ENCODE measurements at regions not wholly inside any gene's neighbourhood (a gene's known extent, or its start where the extent isn't known, plus 50 kb on each side); places are given as distances from the start of the nearest gene placed in this dataset.

- H3K9me3 ChIP-seq: no peaks in the 10 kb centered on the region
- peaks cover 13% of the 10 kb centered on the region for H3K4me1 ChIP-seq
- H3K36me3 ChIP-seq (replicated peaks in 1 of 2; ENCODE audit: insufficient read depth in 1 of 2, low read depth in 2 of 2): no peaks in the 10 kb centered on the region
- no peak overlapping the region for H3K27ac ChIP-seq
- no peak for DNase-seq
- H3K4me3 ChIP-seq: no peak overlapping the region
- no peaks in the 10 kb centered on the region for H3K27me3 ChIP-seq
- 30 to 37% methylated on average over 17 to 19 of the region's 19 CpGs for WGBS, 2 donors
- TF ChIP-seq POLR2A (IDR thresholded peaks at IDR 0.05) (no peak), CTCF (IDR thresholded peaks at IDR 0.05) (no peak)
- intact Hi-C loops (cut with DNase I): no loop called here
- ATAC-seq: peak; percentile 33
These were observed 262.1 kb downstream of the ZNF536 start for GRCh38 chr19:30634131-30634830.

- no peak for ATAC-seq
- 84 to 95% methylated on average over 7 to 12 of the region's 12 CpGs for WGBS, 2 donors
- H3K4me3 ChIP-seq: no peak overlapping the region
- intact Hi-C loops (cut with DNase I): no loop called here
- no peak for DNase-seq
- H3K27me3 ChIP-seq: no peaks in the 10 kb centered on the region
- TF ChIP-seq CTCF (IDR thresholded peaks at IDR 0.05): no peak
- no peak for TF ChIP-seq POLR2A (IDR thresholded peaks at IDR 0.05)
- no peak overlapping the region for H3K27ac ChIP-seq
- H3K4me1 ChIP-seq: peaks cover 13% of the 10 kb centered on the region
- H3K36me3 ChIP-seq (replicated peaks in 1 of 2; ENCODE audit: insufficient read depth in 1 of 2, low read depth in 2 of 2): no peaks in the 10 kb centered on the region
- no peaks in the 10 kb centered on the region for H3K9me3 ChIP-seq
These were observed 258.8 kb downstream of the ZNF536 start for GRCh38 chr19:30631033-30631370.

DNA sequence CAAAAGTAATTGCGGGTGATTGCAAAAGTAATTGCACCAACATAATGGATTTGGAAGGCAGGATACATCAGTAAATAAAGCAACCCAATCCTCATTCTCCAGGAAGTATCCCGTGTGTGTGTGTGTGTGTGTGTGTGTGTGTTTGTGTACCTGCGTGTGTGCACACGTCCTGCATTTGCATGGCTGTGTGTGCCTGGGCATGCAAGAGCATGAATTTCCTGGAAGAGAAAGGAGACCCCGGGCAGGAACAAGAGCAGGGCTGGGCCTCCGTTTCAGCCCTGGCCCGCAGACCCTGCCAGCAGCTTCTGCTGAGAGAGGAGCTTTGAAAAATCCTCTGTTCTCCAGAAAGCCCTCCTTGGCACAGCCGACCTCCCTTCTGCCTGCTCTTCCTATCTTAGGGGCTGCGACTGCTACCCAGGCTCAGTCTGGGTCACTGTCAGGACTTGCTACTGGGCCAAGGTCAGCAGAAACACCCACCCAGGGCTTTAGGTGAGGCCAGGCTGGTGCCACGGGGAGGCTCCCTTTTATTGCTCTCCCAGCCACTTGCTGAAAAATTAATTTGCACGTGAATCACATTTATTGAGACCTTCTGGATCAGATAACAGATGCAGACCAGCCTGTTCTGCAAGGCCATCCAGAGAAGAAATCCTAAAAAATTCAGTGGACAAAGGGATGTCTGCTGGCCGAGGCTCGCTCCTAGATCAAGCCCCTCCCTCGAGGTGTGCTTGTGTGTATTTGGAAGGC lies 258.3 kb downstream of the ZNF536 start:
- Histone ChIP-seq H3K27me3 (no peaks in the 10 kb centered on the region), H3K36me3 (replicated peaks in 1 of 2; ENCODE audit: insufficient read depth in 1 of 2, low read depth in 2 of 2) (no peaks in the 10 kb centered on the region), H3K4me1 (peaks cover 13% of the 10 kb centered on the region), H3K4me3 (no peak overlapping the region), H3K9me3 (no peaks in the 10 kb centered on the region), H3K27ac (no peak overlapping the region)
- WGBS, 2 donors: 51 to 58% methylated on average over 10 to 14 of the region's 14 CpGs
- ATAC-seq: no peak
- no peak for DNase-seq
- intact Hi-C loops (cut with DNase I): no loop called here
- no peak for TF ChIP-seq POLR2A (IDR thresholded peaks at IDR 0.05)
- TF ChIP-seq CTCF (IDR thresholded peaks at IDR 0.05): no peak

DNA sequence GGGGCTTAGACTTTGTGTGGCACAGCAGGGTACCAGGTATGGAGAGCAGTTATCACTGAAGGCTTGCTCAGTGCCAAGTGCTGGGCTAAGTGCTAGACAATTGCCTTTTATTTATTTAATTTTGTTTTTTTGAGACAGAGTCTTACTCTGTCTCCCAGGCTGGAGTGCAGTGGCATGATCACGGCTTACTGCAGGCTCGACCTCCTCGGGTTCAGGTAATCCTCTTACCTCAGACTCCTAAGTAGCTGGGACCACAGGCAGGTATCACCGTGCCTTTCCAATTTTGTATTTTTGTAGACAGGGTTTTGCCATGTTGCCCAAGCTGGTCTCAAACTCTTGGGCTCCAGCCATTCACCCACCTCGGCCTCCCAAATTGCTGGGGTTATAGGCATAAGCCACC lies 256.9 kb downstream of the ZNF536 start:
- no peak for DNase-seq
- Histone ChIP-seq H3K27me3 (no peaks in the 10 kb centered on the region), H3K27ac (no peak overlapping the region), H3K9me3 (no peaks in the 10 kb centered on the region), H3K4me1 (peaks cover 3% of the 10 kb centered on the region), H3K36me3 (replicated peaks in 1 of 2; ENCODE audit: insufficient read depth in 1 of 2, low read depth in 2 of 2) (no peaks in the 10 kb centered on the region), H3K4me3 (no peak overlapping the region)
- TF ChIP-seq CTCF (IDR thresholded peaks at IDR 0.05): no peak
- TF ChIP-seq POLR2A (IDR thresholded peaks at IDR 0.05): no peak
- no peak for ATAC-seq
- intact Hi-C loops (cut with DNase I): no loop called here
- 78 to 86% methylated on average over 5 of the region's 5 CpGs for WGBS, 2 donors

DNA sequence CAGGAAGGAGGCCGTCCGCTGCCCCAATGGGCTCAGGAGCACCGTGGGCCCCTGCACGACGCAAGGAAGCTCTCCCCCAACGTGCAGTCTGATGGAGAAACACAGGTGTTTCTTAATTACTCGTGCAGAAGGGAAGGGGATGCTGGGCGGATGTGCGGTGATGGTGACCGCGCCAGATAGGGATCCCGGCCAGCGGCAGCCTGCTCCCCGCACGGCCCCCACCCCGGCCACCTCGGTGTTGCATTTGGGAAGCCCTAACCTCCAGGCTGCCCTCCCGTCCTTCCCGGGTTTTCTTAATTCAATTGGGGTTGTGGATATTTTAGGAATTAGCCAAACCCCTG lies 254.4 kb downstream of the ZNF536 start:
- Histone ChIP-seq H3K4me3 (no peak overlapping the region), H3K27me3 (no peaks in the 10 kb centered on the region), H3K27ac (no peak overlapping the region), H3K4me1 (no peaks in the 10 kb centered on the region), H3K9me3 (peaks cover 0 to 8% (median 0%) of the 10 kb centered on the region in 3 donors), H3K36me3 (replicated peaks in 1 of 2; ENCODE audit: insufficient read depth in 1 of 2, low read depth in 2 of 2) (no peaks in the 10 kb centered on the region)
- TF ChIP-seq CTCF (IDR thresholded peaks at IDR 0.05): no peak
- no peak for TF ChIP-seq POLR2A (IDR thresholded peaks at IDR 0.05)
- WGBS, 2 donors: 75 to 79% methylated on average over 18 to 19 of the region's 19 CpGs
- ATAC-seq (no peak), DNase-seq (no peak)
- intact Hi-C loops (cut with DNase I): no loop called here

Data from body of pancreas (tissue), 4 donors.